GM10266 (cell line): ENCODE measurements at regions not wholly inside any gene's neighbourhood (a gene's known extent, or its start where the extent isn't known, plus 50 kb on each side); places are given as distances from the start of the nearest gene placed in this dataset.

Source experiments
- DNase-seq: peaks from one replicate; pipeline ENCODE4 v3.0.0; 2012; ENCODE audit errors: extremely low spot score
- TF ChIP-seq, protein P1 (sequence below): IDR thresholded peaks from 2 replicates; pipeline ENCODE4 v1.5.1; 2012; ENCODE audit warnings: mild to moderate bottlenecking, low read depth; ENCODE audit not compliant: control insufficient read depth, insufficient read depth; ENCODE audit errors: missing control alignments

DNA sequence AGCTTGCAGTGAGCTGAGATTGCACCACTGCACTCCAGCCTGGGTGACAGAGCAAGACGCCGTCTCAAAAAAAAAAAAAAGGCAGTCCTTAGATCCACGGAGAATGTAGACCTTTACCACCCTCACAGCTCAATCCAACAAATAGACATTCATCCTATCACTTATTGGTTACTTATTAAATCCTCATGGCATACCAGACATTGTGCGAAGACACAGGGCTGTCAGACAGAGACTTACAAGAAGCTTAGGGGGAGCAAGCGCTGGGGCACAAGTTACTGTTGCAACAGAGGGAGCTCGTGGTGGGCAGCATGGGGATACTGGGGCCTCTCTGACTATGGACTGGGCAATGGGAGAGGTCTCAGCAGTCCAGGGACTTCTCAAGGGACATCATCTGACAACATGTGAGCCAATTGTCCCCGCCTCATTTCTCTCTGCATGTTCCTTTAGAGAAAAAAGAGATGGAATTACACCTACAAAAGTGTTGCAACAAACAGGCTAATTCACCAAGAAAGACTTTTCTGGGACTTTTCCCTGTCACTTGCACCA lies 82.8 kb upstream of the TNS3 start:
- DNase-seq = no peak
- TF ChIP-seq, protein P1, sequence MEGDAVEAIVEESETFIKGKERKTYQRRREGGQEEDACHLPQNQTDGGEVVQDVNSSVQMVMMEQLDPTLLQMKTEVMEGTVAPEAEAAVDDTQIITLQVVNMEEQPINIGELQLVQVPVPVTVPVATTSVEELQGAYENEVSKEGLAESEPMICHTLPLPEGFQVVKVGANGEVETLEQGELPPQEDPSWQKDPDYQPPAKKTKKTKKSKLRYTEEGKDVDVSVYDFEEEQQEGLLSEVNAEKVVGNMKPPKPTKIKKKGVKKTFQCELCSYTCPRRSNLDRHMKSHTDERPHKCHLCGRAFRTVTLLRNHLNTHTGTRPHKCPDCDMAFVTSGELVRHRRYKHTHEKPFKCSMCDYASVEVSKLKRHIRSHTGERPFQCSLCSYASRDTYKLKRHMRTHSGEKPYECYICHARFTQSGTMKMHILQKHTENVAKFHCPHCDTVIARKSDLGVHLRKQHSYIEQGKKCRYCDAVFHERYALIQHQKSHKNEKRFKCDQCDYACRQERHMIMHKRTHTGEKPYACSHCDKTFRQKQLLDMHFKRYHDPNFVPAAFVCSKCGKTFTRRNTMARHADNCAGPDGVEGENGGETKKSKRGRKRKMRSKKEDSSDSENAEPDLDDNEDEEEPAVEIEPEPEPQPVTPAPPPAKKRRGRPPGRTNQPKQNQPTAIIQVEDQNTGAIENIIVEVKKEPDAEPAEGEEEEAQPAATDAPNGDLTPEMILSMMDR = no peak

DNA sequence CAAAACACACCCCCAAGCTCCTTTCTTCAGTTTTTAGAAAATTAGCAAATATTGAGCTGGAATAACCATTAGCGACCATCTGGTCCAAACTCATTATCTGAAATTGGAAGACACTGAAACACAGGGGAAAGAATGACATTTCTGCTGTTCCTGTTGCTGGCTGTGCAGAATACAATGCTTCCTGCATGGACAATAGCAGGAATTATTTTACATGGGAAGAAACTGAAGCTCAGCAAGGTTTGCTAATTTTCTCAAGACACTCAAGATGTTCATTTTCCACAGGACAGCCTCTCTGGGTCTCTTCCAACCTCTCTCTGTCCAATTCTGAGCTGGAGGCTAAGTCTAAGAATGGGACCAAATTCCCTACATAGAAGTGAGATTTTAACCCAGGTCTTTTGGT lies 81.9 kb upstream of the TNS3 start:
- no peak for DNase-seq
- TF ChIP-seq, protein P1 = no peak

DNA sequence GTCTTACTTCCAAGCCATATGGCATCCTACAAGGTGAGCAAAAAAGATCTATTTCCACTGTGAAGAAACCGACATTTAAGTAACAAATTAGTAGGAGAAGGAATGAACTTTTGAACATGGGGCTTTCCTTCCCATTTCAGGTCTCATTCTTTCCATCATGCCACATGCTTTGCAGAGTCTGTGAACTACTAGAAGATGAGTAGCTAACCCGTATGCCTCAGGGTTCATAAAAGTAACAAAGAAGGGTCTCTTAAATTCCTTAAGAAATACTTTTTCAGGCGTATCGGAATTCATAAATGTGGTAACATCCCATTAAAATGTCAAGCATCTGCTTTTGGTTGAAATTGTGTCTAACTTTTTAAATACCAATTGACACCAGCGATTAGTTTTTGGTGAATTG lies 81.3 kb upstream of the TNS3 start:
- TF ChIP-seq, protein P1 = no peak
- DNase-seq = no peak

DNA sequence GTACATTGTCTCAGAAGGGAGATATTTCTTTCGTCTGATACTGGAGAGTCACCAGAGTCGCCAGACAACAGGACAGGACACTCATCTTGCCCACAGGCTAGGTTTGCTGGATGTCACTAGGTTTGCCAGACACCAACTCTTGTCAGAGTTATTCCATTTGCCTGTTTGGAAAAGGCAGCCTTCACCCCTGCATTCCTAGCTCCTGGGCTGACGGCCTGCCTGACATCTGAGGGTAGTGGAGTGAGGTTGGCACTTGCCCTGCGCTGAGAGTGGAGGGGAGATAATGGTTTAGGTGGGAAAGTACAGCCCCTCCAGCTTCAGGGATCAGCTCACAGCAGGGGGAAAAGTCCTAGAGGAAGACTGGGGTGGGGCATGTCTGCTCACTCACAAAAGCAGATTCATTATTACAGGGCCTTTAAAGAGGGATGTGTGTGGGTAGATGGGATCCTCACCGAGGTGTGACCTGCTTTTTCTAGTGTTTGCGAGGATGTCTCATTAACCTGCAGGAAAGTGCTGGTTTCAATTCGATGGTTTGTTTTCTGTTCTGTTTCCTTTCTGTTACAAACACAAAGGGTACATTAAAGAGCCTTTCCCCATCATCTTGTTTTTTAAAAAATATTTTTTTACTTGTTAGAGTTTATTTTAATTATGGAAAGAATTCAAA lies 79.3 kb upstream of the TNS3 start:
- TF ChIP-seq, protein P1 = no peak
- DNase-seq = no peak

DNA sequence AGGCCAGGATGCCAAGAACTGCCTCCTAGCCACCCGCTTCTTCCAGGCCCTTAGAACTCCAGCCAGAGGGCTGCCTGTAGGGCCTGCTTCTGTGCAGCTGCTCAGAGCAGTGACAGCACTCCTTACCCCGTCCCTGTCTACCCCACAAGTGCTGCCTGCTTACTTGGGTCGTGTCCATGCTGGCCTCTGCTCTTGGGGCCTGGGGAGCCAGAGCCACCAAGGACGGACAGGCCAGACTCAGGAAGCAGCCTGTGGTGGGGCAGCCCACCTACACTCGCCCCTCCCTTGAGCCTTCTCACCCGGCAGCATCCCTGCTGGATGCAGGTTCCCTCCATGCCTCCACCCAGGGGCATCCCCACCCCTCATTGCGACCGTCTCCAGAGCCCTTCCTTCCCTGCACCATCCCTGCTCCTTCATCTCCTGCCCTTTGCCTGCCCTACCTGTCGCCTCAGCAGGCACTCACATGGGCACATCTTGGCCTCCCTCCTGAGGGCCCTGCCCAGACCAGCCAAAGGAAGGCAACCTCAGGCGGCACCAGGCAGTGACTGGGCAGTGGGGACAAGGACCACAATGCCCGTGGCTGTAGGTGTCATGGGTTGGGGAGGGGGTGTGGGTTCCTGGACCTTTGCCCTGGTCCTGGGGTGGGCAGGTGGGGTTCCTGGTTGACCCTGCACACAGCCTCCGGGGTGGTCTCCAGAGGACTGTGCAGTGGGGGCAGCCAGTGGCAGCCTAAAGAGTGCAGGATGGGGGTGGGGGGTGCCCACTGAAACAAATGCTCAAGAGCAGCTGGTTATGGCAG lies 78.0 kb upstream of the TNS3 start:
- no peak for DNase-seq
- TF ChIP-seq, protein P1 = no peak

DNA sequence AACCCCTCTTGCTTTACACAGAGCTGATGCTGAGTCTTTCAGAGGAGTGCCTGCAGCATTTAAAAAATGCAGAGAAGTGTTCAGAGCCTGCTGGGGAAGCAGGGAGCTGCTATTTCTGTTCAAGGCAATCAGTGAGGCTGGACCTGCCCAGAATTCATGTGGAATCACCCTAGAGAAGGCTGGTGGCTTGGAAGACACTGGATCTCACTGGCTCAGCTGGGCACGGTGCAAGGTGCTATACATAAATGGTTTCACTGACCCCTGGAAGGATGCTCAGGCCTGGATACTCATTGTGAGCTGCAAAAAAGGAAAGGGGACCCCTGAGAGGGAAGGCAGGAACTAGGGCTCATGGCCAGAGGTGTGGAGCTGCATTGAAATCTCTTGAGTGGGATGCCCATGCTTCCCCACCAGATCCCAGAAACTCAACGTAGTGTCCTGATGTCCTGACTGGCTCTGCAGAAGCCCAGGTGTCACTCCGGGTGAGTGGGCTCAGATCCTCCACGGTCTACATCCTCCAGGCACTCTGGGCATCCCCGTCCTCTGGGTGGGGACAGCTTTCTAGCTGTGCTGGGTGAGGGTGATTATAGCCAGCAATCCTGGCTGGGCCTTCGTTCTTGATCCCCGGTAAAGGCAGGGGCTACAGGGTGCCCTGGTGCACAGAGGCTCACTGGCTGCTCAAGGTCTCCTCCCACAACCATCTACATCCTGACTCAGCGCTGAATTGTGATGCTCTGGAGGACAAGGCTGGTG lies 77.2 kb upstream of the TNS3 start:
- no peak for DNase-seq
- TF ChIP-seq, protein P1 = no peak

DNA sequence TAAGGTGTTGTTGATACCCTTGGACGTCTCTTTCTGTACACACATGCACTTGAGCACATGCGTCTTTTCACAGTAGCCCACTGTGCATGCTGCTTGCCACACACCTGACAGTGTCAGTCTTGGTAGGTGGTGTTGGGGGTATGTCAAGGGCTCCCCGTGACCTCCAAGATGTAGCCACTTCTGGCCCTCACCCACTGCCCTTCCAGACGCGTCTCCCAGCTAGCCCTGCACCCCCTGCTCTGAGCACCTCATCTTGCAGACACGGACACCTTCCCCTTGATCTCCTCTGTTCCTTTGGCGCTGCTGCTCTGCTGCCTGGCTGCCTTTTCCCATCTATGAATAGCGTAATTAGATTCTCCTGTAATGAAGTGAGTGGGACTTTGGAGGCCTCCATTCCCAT lies 75.2 kb upstream of the TNS3 start:
- TF ChIP-seq, protein P1 = no peak
- DNase-seq = no peak
